GM21515 (cell line): ENCODE measurements at regions not wholly inside any gene's neighbourhood (a gene's known extent, or its start where the extent isn't known, plus 50 kb on each side); places are given as distances from the start of the nearest gene placed in this dataset.

Experiments
- ATAC-seq: cut with Tn5 transposase; IDR thresholded peaks from one replicate; pipeline ENCODE4 v1.9.1; 2021; ENCODE audit not compliant: unreplicated experiment

DNA sequence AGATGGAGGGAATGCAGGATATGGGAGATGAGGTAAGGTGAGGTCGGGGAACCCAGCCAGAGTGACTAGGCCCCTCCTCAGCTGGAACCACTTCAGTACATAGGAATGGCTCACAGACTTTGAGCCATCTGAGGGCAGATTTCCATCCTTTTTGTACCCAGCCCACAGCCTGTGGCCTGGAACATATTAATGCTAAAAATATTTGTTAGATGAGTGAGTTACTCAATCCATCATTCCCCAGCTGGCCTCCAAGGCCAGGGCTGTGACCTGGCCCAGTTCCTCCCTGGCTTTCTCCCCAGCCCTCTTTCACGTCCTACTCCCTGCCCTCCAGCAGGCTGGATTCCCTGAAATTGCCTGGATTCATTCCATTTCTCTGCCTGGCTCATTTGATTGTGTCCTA lies 57.2 kb upstream of the PRDM11 start:
- ATAC-seq = no peak

DNA sequence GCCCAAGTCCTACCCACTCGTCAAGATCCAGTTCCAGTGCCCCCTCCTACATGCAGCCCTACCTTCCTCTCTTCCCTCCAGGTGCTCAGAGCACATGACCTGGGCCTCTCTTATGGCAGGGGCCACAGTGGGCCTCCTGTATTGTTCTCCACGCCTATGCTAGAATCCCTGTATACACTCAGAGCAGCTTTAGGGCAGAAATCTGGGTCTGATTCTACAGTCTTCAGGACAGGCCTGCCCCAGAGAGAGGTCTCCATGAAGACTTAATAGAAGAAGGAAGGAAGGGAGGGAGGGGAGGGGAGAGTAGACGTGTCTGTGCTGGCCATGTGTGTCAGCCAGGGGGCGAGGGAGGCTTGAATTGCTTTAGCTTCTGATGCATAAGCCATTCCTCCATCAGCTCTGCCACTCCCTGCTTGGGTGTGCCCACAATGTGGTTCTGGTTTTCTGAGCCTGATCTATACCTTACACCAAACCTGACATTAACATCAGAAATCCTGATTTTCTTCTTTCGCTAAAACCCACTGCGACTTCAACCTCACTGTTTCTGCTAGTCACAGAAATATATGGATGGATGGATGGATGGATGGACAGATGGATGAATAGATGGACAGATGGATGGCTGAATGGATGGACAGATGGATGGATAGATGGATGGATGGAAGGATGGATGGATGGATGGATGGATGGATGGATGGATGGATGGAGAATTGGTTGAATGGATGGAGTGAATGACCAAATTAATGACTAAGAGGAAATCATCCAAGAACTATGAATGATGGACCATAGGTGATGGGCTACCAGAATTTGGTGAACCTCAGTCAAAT lies 56.6 kb upstream of the PRDM11 start:
- ATAC-seq = no peak

DNA sequence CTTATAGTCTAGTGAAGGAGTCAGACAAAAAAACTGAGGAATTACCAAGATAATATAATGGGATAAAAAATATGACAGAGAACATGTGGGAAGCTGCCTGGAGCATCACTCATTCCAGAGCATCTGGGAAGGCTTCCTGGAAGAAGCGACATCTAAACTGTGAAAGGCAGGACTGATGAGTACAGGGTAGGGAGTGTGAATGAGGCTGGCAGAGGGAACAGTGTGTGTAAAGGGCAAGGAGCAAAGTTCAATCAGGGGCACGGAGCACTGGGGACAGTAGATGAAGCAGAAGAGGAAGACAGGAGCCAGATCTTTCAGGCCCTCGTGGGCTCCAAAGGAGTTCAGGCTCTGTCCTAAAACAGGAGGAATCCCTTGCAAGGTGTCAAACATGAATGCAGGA lies 55.8 kb upstream of the PRDM11 start:
- no peak for ATAC-seq

DNA sequence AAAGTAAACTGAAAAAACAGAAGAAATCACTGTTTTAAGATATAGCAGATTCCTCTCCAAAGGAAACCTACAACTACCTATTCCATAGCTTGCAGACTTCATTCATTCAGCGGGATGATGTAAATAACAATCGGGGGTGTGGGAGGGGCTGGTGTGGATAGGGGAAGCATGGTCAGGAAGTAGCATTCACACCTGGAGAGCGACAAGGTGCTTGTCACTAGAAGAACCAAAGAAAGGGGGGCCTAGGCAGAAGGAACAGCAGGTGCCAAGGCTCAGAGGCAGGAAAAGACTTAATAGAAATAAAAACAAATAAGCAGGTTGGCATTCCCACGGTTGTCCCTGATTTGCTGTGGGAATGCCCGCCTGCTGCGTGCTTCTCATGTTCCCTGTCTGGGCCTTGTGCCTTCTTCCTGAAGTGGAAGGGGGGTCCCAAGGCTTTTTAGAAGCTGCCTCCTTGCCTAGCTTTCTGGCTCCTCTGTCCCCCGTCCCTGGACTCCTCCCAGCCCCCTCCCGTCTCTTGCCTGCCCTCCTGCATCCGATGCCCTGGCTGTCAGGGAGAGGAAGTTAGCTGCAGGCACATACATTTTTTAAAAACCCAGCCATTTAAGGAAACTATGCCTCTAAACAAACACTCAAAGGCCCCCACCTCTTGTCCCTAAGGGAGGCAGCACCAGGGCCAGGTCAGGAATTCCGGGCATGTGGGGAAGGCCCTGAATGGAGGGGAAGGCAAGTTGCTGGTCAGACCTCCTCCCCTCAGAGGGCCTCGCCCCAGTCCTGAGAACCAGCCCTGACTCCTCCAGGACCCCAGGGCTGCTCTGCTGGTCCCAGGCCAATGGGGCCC lies 54.7 kb upstream of the PRDM11 start:
- ATAC-seq = no peak

DNA sequence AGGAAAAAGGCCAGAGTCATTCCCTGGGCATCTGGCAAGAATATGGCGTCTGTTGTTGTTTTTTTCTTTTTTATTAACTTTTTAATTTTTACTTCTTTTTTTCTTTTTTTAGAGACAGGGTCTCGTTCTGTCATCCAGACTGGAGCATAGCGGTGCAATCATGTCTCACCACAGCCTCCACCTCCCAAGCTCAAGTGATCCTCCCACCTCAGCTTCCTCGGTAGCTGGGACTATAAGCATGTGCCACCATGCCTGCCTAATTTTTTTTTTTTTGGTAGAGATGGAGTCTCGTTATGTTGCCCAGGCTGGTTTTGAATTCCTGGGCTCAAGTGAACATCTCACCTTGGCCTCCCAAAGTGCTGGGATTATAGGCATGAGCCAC lies 54.0 kb upstream of the PRDM11 start:
- ATAC-seq = no peak

DNA sequence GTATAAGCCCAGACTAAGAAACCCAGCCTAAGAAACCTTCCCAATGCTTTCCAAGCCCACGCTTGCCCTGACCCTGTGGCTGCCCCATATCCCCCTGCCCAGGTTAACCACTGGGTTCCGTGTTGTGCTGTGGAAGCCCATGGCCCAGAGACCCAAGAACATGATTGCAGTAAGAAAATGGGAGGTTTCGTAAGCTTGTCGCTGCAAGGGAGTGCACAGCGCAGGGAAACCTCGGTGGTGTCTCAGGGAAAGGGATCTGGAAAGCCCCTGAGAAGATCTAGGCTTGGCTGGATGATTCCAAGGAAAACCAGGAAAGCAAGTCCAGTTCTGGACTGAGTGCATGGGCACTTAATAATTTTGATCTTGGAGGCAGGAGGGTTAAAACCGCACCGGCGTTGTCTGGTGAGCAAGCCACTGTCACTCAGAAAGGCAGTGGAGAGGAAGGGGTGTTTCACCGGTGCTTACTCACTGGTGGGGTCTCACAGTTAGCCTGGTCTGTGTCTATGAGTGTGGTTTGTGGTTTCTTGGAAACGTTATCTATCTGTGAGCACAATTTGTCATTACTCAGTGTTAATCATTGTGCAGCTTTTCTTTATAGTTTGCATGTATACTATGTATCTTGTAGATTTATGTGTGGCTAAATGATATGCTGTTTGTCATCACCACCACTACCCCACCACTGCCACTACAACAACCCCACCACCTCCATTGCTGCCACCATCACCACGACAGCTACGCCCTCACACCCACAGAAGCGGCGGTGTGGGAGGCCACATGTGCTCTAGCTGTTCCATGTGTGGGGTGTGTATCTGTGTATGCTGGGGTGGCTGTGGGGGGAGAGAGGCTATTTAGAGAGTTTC lies 53.3 kb upstream of the PRDM11 start:
- no peak for ATAC-seq

DNA sequence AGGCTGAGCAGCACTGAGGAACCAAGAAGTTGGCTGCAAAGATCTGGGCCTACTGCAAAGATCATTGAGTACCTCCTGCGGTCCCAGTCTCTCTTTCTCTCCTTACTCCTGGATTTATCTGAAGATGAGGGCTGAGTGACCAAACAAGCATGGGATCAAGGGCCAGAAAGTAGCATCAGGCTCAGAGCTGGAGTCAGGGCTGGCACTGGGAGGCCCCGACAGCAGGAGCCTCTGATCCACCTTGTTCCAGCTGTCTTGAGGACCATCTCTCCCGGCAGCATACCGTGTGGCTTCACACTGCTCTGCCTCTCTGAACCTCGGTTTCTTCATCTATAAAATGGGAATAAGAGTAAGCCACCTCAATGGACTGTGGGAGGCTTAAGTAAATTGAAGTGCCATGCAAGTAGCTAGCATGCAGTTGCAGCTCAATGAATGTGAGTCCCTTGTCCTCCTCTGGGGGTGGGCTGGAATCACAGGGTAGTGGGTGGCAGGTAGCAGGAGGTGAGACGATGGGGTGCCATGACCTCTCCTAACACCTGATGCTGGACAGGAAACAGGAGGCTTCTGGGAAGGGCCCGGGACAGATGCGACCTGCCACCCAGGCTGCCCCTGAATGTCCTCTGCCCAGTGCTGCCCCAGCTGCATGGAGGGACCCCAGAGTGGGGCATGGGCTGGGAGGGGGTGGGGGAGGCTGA lies 52.5 kb upstream of the PRDM11 start:
- ATAC-seq = no peak

DNA sequence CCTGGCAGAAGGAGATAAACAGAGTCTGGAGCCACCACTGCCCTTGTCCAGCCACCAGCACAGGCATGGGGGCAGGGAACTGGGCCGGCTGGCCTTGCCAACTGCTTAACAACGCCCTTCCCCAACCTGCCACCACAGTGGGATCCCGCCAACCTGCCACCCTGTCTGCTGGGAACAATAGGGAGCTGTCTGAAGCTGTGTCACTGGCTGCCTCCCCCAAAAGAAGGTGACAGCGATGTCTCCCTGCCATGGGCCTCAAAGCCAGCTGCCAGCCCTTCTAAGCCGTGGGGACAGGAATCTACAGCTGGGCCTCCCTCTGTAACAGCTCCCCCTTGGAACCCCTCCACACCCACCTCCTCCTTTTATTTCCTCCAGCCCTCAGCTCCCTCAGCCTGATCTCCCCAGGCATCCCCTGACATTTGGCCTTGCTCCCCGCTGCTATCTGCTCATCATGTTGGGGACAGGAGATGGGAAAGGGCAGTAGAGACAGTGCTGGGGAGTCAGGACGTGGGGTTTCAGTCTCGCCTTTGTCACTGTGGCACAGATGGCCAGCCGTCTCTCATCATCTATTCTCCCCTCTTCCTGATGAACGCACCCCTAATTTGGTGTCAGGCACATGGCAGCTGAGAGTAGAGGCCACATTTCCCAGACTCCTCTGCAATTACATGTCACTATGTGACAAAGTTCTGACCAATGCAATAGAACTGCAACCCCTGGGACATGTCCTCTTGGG lies 51.3 kb upstream of the PRDM11 start:
- ATAC-seq = no peak

DNA sequence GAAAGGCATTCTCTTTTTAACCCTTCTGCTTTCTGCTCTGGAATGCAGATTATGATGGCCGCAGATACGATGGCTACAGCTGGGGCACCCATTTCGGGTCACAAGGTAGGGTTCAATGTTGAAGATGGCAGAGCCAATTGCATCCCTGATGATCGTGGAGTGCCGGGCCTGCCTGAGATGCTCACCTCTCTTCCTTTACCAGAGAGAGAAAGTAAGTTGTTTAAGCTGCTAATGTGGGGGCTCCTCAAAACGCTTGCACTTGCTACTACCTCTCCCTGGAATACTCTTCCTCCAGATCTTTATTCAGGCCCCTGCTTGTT lies 50.8 kb upstream of the PRDM11 start:
- ATAC-seq = no peak

DNA sequence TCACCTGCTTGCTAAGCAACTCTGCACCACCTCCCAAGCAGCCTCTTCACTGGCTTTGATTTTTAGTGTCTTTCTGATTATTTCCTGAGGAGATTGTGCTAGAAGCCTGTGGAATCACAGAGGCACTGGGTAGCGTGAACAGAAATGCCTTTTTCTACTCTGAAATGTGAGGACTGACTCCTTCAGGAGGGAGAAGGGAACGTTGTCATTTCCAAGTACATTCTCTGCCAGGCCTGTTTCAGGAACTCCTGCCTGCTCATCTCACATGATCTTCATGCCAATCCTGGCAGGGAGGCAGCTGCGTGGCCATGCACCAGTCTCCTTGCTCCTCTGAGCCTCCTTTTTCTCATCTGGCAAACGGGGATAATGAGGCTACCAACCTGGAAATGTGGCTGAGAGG lies 49.8 kb upstream of the PRDM11 start:
- ATAC-seq = no peak
